ENCODE measurements at regions not wholly inside any gene's neighbourhood (a gene's known extent, or its start where the extent isn't known, plus 50 kb on each side); places are given as distances from the start of the nearest gene placed in this dataset.

GRCh38 chrX:134747006-134747405 lies 50.0 kb downstream of the PABIR2 start:
- no peak overlapping the region for H3K4me3 Mint-ChIP-seq (ENCODE audit: low read depth)
- peaks cover 25% of the 10 kb centered on the region for H3K9me3 Mint-ChIP-seq (ENCODE audit: low read depth)
- H3K27me3 Mint-ChIP-seq, result no peaks in the 10 kb centered on the region

GRCh38 chrX:134746410-134746785 lies 50.6 kb downstream of the PABIR2 start:
- Mint-ChIP-seq H3K9me3 (ENCODE audit: low read depth) (peaks cover 23% of the 10 kb centered on the region), H3K27me3 (no peaks in the 10 kb centered on the region), H3K36me3 (ENCODE audit: insufficient read depth) (no peaks in the 10 kb centered on the region), H3K4me3 (ENCODE audit: low read depth) (no peak overlapping the region), H3K4me1 (ENCODE audit: low read depth) (peaks cover 21% of the 10 kb centered on the region), H3K27ac (no peak overlapping the region)
- no peak for TF ChIP-seq CTCF (IDR thresholded peaks at IDR 0.05; ENCODE audit: unreplicated experiment)
- DNase-seq (ENCODE audit: low spot score, unreplicated experiment), result no peak

More at GRCh38 chrX:134747006-134747405, 50.0 kb downstream of the PABIR2 start:
- TF ChIP-seq CTCF (IDR thresholded peaks at IDR 0.05; ENCODE audit: unreplicated experiment), result no peak
- H3K36me3 Mint-ChIP-seq (ENCODE audit: insufficient read depth), result no peaks in the 10 kb centered on the region
- DNase-seq (ENCODE audit: low spot score, unreplicated experiment), result no peak
- H3K27ac Mint-ChIP-seq, result peak overlapping the region; percentile 54
- peaks cover 21% of the 10 kb centered on the region for H3K4me1 Mint-ChIP-seq (ENCODE audit: low read depth)

- H3K27me3 Mint-ChIP-seq, result no peaks in the 10 kb centered on the region
- no peak for DNase-seq (ENCODE audit: low spot score, unreplicated experiment)
- no peaks in the 10 kb centered on the region for H3K36me3 Mint-ChIP-seq (ENCODE audit: insufficient read depth)
- no peak overlapping the region for H3K4me3 Mint-ChIP-seq (ENCODE audit: low read depth)
- peaks cover 21% of the 10 kb centered on the region for H3K4me1 Mint-ChIP-seq (ENCODE audit: low read depth)
- TF ChIP-seq CTCF (IDR thresholded peaks at IDR 0.05; ENCODE audit: unreplicated experiment), result no peak
- peaks cover 22% of the 10 kb centered on the region for H3K9me3 Mint-ChIP-seq (ENCODE audit: low read depth)
- H3K27ac Mint-ChIP-seq, result no peak overlapping the region
Observed at GRCh38 chrX:134745636-134746409, 51.2 kb downstream of the PABIR2 start.

GRCh38 chrX:134743091-134743490 lies 53.9 kb downstream of the PABIR2 start:
- Mint-ChIP-seq H3K27ac (no peak overlapping the region), H3K9me3 (ENCODE audit: low read depth) (peaks cover 17% of the 10 kb centered on the region), H3K4me1 (ENCODE audit: low read depth) (peaks cover 10% of the 10 kb centered on the region), H3K4me3 (ENCODE audit: low read depth) (no peak overlapping the region), H3K27me3 (no peaks in the 10 kb centered on the region), H3K36me3 (ENCODE audit: insufficient read depth) (no peaks in the 10 kb centered on the region)
- DNase-seq (ENCODE audit: low spot score, unreplicated experiment), result no peak
- no peak for TF ChIP-seq CTCF (IDR thresholded peaks at IDR 0.05; ENCODE audit: unreplicated experiment)

GRCh38 chrX:134742573-134742972 lies 54.4 kb downstream of the PABIR2 start:
- H3K4me1 Mint-ChIP-seq (ENCODE audit: low read depth), result peaks cover 9% of the 10 kb centered on the region
- no peaks in the 10 kb centered on the region for H3K27me3 Mint-ChIP-seq
- no peak for DNase-seq (ENCODE audit: low spot score, unreplicated experiment)
- H3K36me3 Mint-ChIP-seq (ENCODE audit: insufficient read depth), result no peaks in the 10 kb centered on the region
- H3K27ac Mint-ChIP-seq, result no peak overlapping the region
- peaks cover 21% of the 10 kb centered on the region for H3K9me3 Mint-ChIP-seq (ENCODE audit: low read depth)
- no peak for TF ChIP-seq CTCF (IDR thresholded peaks at IDR 0.05; ENCODE audit: unreplicated experiment)
- H3K4me3 Mint-ChIP-seq (ENCODE audit: low read depth), result no peak overlapping the region

All from progenitor cell of endocrine pancreas (in vitro differentiated cells).